ENCODE measurements at regions not wholly inside any gene's neighbourhood (a gene's known extent, or its start where the extent isn't known, plus 50 kb on each side); places are given as distances from the start of the nearest gene placed in this dataset.

DNA sequence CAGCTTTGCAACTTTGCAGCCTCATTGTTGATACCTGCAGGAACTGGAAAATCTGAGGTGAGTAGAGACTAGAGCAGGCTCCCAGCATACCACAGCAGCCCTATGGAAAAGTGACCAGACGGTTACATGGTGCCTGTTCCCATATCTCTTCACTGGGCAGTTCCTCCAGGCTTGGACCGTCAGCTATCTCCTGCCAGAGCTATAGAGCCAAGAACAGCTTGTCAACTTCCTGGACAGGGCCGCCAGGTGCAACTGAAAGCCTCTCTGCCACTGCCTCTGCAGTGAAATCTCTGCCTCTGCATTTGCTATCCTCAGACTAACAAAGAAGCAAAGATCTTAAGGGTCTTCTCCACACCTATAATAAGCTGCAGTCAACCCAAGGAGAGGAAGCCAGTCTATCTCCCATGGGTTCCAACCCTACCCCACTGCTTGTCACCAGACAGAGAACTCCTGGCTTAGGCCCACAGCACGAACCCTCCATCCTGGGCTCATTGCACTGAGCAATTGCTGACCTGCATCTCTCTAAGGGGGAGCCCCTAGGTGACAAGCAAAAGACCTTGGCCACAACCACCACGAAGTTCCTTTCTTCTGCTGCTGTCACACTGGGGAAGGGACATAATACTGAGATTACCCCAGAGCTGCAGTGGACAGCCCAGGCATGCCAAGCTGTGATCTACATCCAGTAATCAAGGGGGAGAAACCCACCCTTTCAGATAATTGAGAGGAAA is 60.1 kb upstream of the KHDRBS2 start:
- Histone ChIP-seq H2AFZ (ENCODE audit: low read depth, low read length) (no peak overlapping the region), H4K20me1 (ENCODE audit: insufficient read depth) (no peaks in the 10 kb centered on the region), H3K9ac (ENCODE audit: low read length) (no peak overlapping the region), H3F3A (ENCODE audit: insufficient read depth, low read length, poor library complexity, severe bottlenecking) (no peaks in the 10 kb centered on the region), H3K27ac (ENCODE audit: low read length) (no peak overlapping the region), H3K36me3 (ENCODE audit: insufficient read depth, low read length) (no peaks in the 10 kb centered on the region), H3K9me3 (ENCODE audit: low read length) (no peaks in the 10 kb centered on the region), H3K4me3 (ENCODE audit: low read length) (no peak overlapping the region), H3K9me2 (ENCODE audit: insufficient read depth, low read length) (no peaks in the 10 kb centered on the region), H3K79me2 (replicated peaks; ENCODE audit: insufficient read depth, low read length) (no peaks in the 10 kb centered on the region), H3K27me3 (ENCODE audit: insufficient read depth, low read depth, low read length) (no peaks in the 10 kb centered on the region), H3K4me2 (ENCODE audit: low read length) (no peak overlapping the region)
- TF ChIP-seq MXI1 (conservative IDR thresholded peaks at IDR 0.05; ENCODE audit: poor library complexity, severe bottlenecking), result no peak
- no peak for TF ChIP-seq EZH2 (IDR thresholded peaks at IDR 0.05; ENCODE audit: borderline replicate concordance, insufficient read depth, low read length, poor library complexity, severe bottlenecking)
- TF ChIP-seq REST (IDR thresholded peaks at IDR 0.05; ENCODE audit: borderline replicate concordance), result no peak
- no peak for TF ChIP-seq SMC3 (conservative IDR thresholded peaks at IDR 0.05; ENCODE audit: poor library complexity)
- TF ChIP-seq POLR2AphosphoS5 (IDR thresholded peaks at IDR 0.05), result no peak
- TF ChIP-seq, protein P1, sequence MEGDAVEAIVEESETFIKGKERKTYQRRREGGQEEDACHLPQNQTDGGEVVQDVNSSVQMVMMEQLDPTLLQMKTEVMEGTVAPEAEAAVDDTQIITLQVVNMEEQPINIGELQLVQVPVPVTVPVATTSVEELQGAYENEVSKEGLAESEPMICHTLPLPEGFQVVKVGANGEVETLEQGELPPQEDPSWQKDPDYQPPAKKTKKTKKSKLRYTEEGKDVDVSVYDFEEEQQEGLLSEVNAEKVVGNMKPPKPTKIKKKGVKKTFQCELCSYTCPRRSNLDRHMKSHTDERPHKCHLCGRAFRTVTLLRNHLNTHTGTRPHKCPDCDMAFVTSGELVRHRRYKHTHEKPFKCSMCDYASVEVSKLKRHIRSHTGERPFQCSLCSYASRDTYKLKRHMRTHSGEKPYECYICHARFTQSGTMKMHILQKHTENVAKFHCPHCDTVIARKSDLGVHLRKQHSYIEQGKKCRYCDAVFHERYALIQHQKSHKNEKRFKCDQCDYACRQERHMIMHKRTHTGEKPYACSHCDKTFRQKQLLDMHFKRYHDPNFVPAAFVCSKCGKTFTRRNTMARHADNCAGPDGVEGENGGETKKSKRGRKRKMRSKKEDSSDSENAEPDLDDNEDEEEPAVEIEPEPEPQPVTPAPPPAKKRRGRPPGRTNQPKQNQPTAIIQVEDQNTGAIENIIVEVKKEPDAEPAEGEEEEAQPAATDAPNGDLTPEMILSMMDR (IDR thresholded peaks at IDR 0.05; ENCODE audit: poor library complexity, severe bottlenecking), result no peak
- no peak for TF ChIP-seq EP300 (conservative IDR thresholded peaks at IDR 0.05; ENCODE audit: poor library complexity, severe bottlenecking)
- TF ChIP-seq RAD21 (conservative IDR thresholded peaks at IDR 0.05), result no peak
- no peak for TF ChIP-seq TAF1 (IDR thresholded peaks at IDR 0.05; ENCODE audit: low read depth)

DNA sequence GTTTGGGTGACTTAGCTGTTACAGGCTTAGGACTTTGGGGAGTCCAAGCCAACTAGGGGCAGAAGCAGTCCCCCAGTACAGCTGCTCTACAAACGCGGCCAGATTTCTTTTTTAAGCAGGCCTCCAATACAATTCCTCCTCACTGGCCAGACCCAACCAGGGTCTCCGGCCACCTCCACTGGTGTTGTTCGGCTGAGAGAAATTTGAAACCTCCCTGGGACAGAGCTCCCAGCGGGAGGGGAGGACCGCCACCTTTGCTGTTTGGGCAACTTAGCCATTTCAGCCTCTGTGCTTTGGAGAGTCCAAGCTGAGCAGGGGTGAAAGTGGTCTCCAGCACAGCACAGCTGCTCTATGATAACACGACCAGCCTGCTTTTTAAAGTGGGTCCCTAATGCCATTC is 59.4 kb upstream of the KHDRBS2 start:
- Histone ChIP-seq H3K9ac (ENCODE audit: low read length) (no peak overlapping the region), H3K27me3 (ENCODE audit: insufficient read depth, low read depth, low read length) (no peaks in the 10 kb centered on the region), H3K27ac (ENCODE audit: low read length) (no peak overlapping the region), H3K9me3 (ENCODE audit: low read length) (no peaks in the 10 kb centered on the region), H3F3A (ENCODE audit: insufficient read depth, low read length, poor library complexity, severe bottlenecking) (no peaks in the 10 kb centered on the region), H3K79me2 (replicated peaks; ENCODE audit: insufficient read depth, low read length) (no peaks in the 10 kb centered on the region), H2AFZ (ENCODE audit: low read depth, low read length) (no peak overlapping the region), H4K20me1 (ENCODE audit: insufficient read depth) (no peaks in the 10 kb centered on the region), H3K36me3 (ENCODE audit: insufficient read depth, low read length) (no peaks in the 10 kb centered on the region), H3K9me2 (ENCODE audit: insufficient read depth, low read length) (no peaks in the 10 kb centered on the region), H3K4me2 (ENCODE audit: low read length) (no peak overlapping the region), H3K4me3 (ENCODE audit: low read length) (no peak overlapping the region)
- TF ChIP-seq RAD21 (conservative IDR thresholded peaks at IDR 0.05), result no peak
- no peak for TF ChIP-seq SMC3 (conservative IDR thresholded peaks at IDR 0.05; ENCODE audit: poor library complexity)
- no peak for TF ChIP-seq POLR2AphosphoS5 (IDR thresholded peaks at IDR 0.05)
- TF ChIP-seq MXI1 (conservative IDR thresholded peaks at IDR 0.05; ENCODE audit: poor library complexity, severe bottlenecking), result no peak
- no peak for TF ChIP-seq TAF1 (IDR thresholded peaks at IDR 0.05; ENCODE audit: low read depth)
- no peak for TF ChIP-seq EZH2 (IDR thresholded peaks at IDR 0.05; ENCODE audit: borderline replicate concordance, insufficient read depth, low read length, poor library complexity, severe bottlenecking)
- no peak for TF ChIP-seq EP300 (conservative IDR thresholded peaks at IDR 0.05; ENCODE audit: poor library complexity, severe bottlenecking)
- no peak for TF ChIP-seq REST (IDR thresholded peaks at IDR 0.05; ENCODE audit: borderline replicate concordance)
- TF ChIP-seq, protein P1 (IDR thresholded peaks at IDR 0.05; ENCODE audit: poor library complexity, severe bottlenecking), result no peak

Measured in neural cell (in vitro differentiated cells).